Left ventricle myocardium inferior (tissue), 1 donor: ENCODE measurements at regions not wholly inside any gene's neighbourhood (a gene's known extent, or its start where the extent isn't known, plus 50 kb on each side); places are given as distances from the start of the nearest gene placed in this dataset.

Source experiments
- DNase-seq: peaks from one replicate; pipeline ENCODE4 v3.0.0-alpha.2; 2020
- H3K27ac ChIP-seq: fragments of 200-600 bp; replicated peaks from 2 replicates; pipeline ENCODE4 v1.8.0; 2021
- H3K27me3 ChIP-seq: fragments of 200-600 bp; 2 replicates; pipeline ENCODE4 v1.8.0; 2021; ENCODE audit warnings: low read depth
- H3K36me3 ChIP-seq: fragments of 200-600 bp; 2 replicates; pipeline ENCODE4 v1.8.0; 2021
- H3K4me1 ChIP-seq: fragments of 200-600 bp; 2 replicates; pipeline ENCODE4 v1.8.0; 2021
- H3K4me3 ChIP-seq: fragments of 200-600 bp; 2 replicates; pipeline ENCODE4 v1.8.0; 2021; ENCODE audit warnings: mild to moderate bottlenecking, moderate library complexity
- H3K9me3 ChIP-seq: fragments of 200-600 bp; replicated peaks from 2 replicates; pipeline ENCODE4 v1.8.0; 2021
- intact Hi-C: fragments of 100-400 bp; cut with micrococcal nuclease; formaldehyde crosslinking; loops from one replicate; pipeline ENCODE4 v1.11.0; 2022
- TF ChIP-seq, protein P1 (sequence below): fragments of 200-600 bp; IDR thresholded peaks from 2 replicates; pipeline ENCODE4 v1.8.0; 2021; ENCODE audit warnings: antibody characterized with exemption, mild to moderate bottlenecking, borderline replicate concordance
- donor health status: DM: no; HTN: yes; CAD: no; lungs with severe emphysema.

DNA sequence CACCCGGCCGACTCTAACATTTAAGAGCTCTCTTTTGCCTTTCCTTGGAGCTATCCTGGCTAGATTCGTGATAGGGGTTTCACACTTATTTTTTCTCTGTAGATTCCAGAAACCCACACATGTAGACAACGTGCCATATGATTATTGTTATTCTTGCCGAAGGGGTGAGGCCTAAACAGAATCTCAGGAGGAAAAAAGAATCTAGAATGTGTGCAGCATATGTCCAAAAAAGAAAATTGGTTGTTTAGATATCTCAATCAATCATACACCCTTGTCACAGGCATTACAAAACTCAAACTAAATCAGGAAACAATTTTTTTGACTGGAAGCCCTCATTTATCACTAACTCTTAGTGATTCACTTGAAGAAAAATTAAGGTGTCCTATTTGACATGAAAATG lies 66.9 kb upstream of the TGM3 start:
- no peaks in the 10 kb centered on the region for H3K36me3 ChIP-seq
- peaks cover 15% of the 10 kb centered on the region for H3K27me3 ChIP-seq
- no peaks in the 10 kb centered on the region for H3K4me1 ChIP-seq
- intact Hi-C loops: no loop called here
- DNase-seq: no peak
- TF ChIP-seq, protein P1, sequence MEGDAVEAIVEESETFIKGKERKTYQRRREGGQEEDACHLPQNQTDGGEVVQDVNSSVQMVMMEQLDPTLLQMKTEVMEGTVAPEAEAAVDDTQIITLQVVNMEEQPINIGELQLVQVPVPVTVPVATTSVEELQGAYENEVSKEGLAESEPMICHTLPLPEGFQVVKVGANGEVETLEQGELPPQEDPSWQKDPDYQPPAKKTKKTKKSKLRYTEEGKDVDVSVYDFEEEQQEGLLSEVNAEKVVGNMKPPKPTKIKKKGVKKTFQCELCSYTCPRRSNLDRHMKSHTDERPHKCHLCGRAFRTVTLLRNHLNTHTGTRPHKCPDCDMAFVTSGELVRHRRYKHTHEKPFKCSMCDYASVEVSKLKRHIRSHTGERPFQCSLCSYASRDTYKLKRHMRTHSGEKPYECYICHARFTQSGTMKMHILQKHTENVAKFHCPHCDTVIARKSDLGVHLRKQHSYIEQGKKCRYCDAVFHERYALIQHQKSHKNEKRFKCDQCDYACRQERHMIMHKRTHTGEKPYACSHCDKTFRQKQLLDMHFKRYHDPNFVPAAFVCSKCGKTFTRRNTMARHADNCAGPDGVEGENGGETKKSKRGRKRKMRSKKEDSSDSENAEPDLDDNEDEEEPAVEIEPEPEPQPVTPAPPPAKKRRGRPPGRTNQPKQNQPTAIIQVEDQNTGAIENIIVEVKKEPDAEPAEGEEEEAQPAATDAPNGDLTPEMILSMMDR: no peak
- no peak overlapping the region for H3K4me3 ChIP-seq
- no peaks in the 10 kb centered on the region for H3K9me3 ChIP-seq
- H3K27ac ChIP-seq: no peak overlapping the region

DNA sequence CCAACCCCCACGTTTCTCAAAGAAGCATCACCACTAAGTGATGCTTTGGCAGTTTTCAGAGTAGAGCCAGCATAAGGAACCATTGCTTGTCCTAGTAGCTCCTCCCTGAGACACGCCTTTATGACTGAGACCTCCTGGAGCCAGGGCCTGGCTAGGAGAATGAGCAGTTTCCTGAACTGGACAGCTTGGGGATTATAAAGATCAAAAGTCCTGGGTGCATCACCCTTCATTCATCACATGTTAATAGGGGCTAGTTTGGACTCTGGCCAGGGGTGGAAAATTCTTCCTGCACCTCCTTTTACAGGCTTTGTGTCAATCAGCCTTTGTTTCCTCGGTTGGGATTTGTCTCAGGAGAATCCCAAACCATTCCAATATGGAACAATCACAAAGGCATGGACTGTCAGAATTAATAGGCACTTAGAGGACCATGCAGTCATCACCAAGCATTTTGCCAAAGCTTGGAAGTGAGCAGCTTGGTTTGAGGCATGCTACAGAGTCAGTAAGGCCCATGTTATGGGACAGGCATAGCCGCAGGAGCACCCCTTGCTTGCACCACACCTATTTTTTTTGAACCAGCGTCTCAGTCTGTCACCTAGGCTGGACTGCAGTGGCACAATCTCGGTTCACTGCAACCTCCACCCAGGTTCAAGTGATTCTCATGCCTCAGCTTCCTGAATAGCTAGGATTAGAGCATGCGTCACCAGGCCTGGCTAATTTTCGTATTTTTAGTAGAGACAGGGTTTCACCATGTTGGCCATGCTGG lies 64.9 kb upstream of the TGM3 start:
- intact Hi-C loops: no loop called here
- H3K36me3 ChIP-seq: no peaks in the 10 kb centered on the region
- TF ChIP-seq, protein P1: no peak
- H3K27me3 ChIP-seq: peaks cover 15% of the 10 kb centered on the region
- H3K9me3 ChIP-seq: no peaks in the 10 kb centered on the region
- H3K4me3 ChIP-seq: no peak overlapping the region
- no peaks in the 10 kb centered on the region for H3K4me1 ChIP-seq
- no peak for DNase-seq
- no peak overlapping the region for H3K27ac ChIP-seq

DNA sequence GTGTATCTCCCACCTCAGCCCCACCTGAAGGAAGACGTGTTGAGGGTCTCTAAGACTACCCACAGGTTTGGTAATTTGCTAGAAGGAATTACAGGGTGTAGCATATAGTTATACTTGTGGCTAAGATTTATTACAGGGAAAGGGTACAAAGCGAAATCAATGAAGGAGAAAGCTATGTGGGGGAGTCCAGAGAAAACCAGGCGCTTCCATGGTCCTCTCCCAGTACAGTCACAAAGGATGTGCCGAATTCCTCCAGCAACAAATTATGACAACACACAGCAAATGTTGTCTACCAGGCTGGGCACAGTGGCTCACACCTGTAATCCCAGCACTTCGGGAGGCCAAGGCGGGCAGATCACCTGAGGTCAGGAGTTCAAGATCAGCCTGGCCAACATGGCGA lies 64.1 kb upstream of the TGM3 start:
- Histone ChIP-seq H3K36me3 (no peaks in the 10 kb centered on the region), H3K9me3 (no peaks in the 10 kb centered on the region), H3K27me3 (peaks cover 15% of the 10 kb centered on the region), H3K27ac (no peak overlapping the region), H3K4me1 (no peaks in the 10 kb centered on the region), H3K4me3 (no peak overlapping the region)
- DNase-seq: no peak
- intact Hi-C loops: no loop called here
- TF ChIP-seq, protein P1: no peak

DNA sequence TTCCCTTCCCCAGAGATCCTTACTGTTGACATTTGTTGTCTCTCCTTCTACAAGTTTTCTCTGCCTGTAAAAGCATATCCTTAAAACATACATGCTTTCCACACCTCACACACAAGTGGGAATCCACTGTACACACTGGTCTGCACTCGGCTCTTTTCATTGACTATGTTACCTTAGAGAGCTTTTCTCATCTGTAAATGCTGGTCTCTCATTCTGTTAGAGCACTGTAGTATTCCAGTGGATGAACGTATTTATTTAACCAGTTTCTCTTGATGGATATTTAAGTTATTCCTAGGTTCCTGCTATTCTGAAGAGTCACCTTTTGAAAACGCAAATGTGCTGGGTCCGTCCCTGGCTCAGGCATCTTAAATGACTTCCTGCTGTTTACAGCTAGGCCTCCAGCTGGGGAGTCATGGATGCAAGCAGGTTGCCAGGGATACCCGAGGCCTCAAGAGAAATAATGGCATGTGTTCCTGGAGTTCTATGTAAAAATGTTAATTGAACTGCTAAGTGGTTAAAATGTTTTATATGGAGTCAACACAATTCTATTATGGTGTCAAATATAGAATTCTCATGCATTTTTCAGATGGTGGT lies 61.1 kb upstream of the TGM3 start:
- DNase-seq: no peak
- TF ChIP-seq, protein P1: no peak
- H3K27me3 ChIP-seq: peaks cover 7% of the 10 kb centered on the region
- H3K27ac ChIP-seq: no peak overlapping the region
- H3K9me3 ChIP-seq: no peaks in the 10 kb centered on the region
- H3K36me3 ChIP-seq: no peaks in the 10 kb centered on the region
- H3K4me3 ChIP-seq: no peak overlapping the region
- no peaks in the 10 kb centered on the region for H3K4me1 ChIP-seq
- intact Hi-C loops: no loop called here

DNA sequence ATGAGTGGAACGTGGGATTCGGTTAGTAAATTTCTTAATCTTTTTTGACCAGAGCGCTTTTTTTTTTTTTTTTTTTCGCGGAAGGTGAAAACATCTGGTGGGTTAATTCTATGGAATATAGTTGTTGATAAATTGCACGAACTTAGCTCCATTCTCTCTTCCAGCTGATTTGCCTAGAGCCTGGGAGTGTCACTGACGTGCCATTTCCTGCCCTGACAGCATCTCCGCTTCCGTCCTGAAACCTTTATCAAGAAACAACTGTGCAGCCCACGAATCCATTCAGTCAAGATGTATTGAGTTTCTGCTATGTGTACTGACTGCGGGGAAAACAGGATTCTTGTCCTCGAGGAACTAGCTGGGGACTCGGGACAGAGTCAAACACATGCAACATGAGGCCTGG lies 59.5 kb upstream of the TGM3 start:
- TF ChIP-seq, protein P1: no peak
- no peak for DNase-seq
- Histone ChIP-seq H3K27ac (no peak overlapping the region), H3K9me3 (no peaks in the 10 kb centered on the region), H3K36me3 (no peaks in the 10 kb centered on the region), H3K4me1 (no peaks in the 10 kb centered on the region), H3K27me3 (peaks cover 6% of the 10 kb centered on the region), H3K4me3 (no peak overlapping the region)
- intact Hi-C loops: no loop called here
